Cerebellar nuclear complex (tissue), 1 donor: ENCODE measurements at regions not wholly inside any gene's neighbourhood (a gene's known extent, or its start where the extent isn't known, plus 50 kb on each side); places are given as distances from the start of the nearest gene placed in this dataset.

Experiments used
- DNase-seq, 2 experiments: peaks; one replicate each; lab custom pipeline; 2025; lab: John Stamatoyannopoulos, UW

GRCh38 chr2:126748188-126748760, 92.3 kb downstream of the GYPC start:
- no peak for DNase-seq

GRCh38 chr2:126748929-126749518, 93.1 kb downstream of the GYPC start:
- DNase-seq, result no peak

- DNase-seq, result no peak
Measured at GRCh38 chr2:126749537-126749936, 93.6 kb downstream of the GYPC start.

- DNase-seq, result no peak
Measured at GRCh38 chr2:126750506-126750905, 94.5 kb downstream of the GYPC start.

GRCh38 chr2:126751477-126751876, 95.5 kb downstream of the GYPC start:
- no peak for DNase-seq

GRCh38 chr2:126752876-126753275, 96.9 kb downstream of the GYPC start:
- no peak for DNase-seq

GRCh38 chr2:126753501-126754212, 97.7 kb downstream of the GYPC start:
- DNase-seq, result no peak

- DNase-seq, result no peak
Measured at GRCh38 chr2:126754240-126755004, 98.5 kb downstream of the GYPC start.

GRCh38 chr2:126756125-126756524, 100.2 kb downstream of the GYPC start:
- DNase-seq, result no peak

GRCh38 chr2:126761256-126761980, 105.5 kb downstream of the GYPC start:
- no peak for DNase-seq

GRCh38 chr2:126761981-126762878, 106.3 kb downstream of the GYPC start:
- DNase-seq, result no peak

- DNase-seq, result no peak
Measured at GRCh38 chr2:126764686-126765265, 108.8 kb downstream of the GYPC start.

GRCh38 chr2:126765395-126765794, 109.4 kb downstream of the GYPC start:
- no peak for DNase-seq

- DNase-seq, result no peak
Measured at GRCh38 chr2:126766295-126766968, 110.5 kb downstream of the GYPC start.

GRCh38 chr2:126766969-126767296, 111.0 kb downstream of the GYPC start:
- DNase-seq, result no peak

- no peak for DNase-seq
Measured at GRCh38 chr2:126769118-126769517, 113.2 kb downstream of the GYPC start.

- no peak for DNase-seq
Measured at GRCh38 chr2:126770466-126770865, 114.5 kb downstream of the GYPC start.

- DNase-seq, result no peak
Measured at GRCh38 chr2:126771094-126771493, 115.1 kb downstream of the GYPC start.

- no peak for DNase-seq
Measured at GRCh38 chr2:126771501-126772195, 115.7 kb downstream of the GYPC start.

- DNase-seq, result no peak
Measured at GRCh38 chr2:126774290-126774689, 118.3 kb downstream of the GYPC start.
